Memory B cell (primary cell): ENCODE measurements at regions not wholly inside any gene's neighbourhood (a gene's known extent, or its start where the extent isn't known, plus 50 kb on each side); places are given as distances from the start of the nearest gene placed in this dataset.
A peak's percentile ranks its signal among the peaks of the same experiment; 100 is the strongest.

ENCODE experiments used
- ATAC-seq: fragments of 150-1000 bp; cut with Tn5 transposase; 2 replicates; pipeline ENCODE4 v1.10.0; 2021; ENCODE audit warnings: low read depth, mild to moderate bottlenecking, moderate library complexity
- DNase-seq, 2 donors: peaks; one replicate each; pipeline ENCODE4 v3.0.0; 2022; ENCODE audit warnings: low spot score in 2 of 2
- H3K27ac Mint-ChIP-seq: one replicate; pipeline ENCODE4 v1.8.0; 2022; ENCODE audit warnings: mild to moderate bottlenecking, moderate library complexity, mixed read lengths
- H3K27me3 Mint-ChIP-seq: one replicate; pipeline ENCODE4 v1.8.0; 2022; ENCODE audit warnings: mixed read lengths
- H3K36me3 Mint-ChIP-seq: one replicate; pipeline ENCODE4 v1.8.0; 2022; ENCODE audit warnings: mild to moderate bottlenecking, mixed read lengths
- H3K4me1 Mint-ChIP-seq: one replicate; pipeline ENCODE4 v1.8.0; 2022; ENCODE audit warnings: mixed read lengths
- H3K4me3 Mint-ChIP-seq: one replicate; pipeline ENCODE4 v1.8.0; 2022; ENCODE audit warnings: mild to moderate bottlenecking, moderate library complexity, mixed read lengths
- H3K9me3 Mint-ChIP-seq: one replicate; pipeline ENCODE4 v1.8.0; 2022; ENCODE audit warnings: mixed read lengths

- no peak for DNase-seq
- Mint-ChIP-seq H3K27me3 (no peaks in the 10 kb centered on the region), H3K4me1 (peaks cover 25% of the 10 kb centered on the region), H3K4me3 (no peak overlapping the region), H3K36me3 (peaks cover 32% of the 10 kb centered on the region), H3K9me3 (no peaks in the 10 kb centered on the region), H3K27ac (no peak overlapping the region)
- no peak for ATAC-seq
Measured at GRCh38 chr13:73939071-73939380, 195.2 kb downstream of the KLF12 start.

DNA sequence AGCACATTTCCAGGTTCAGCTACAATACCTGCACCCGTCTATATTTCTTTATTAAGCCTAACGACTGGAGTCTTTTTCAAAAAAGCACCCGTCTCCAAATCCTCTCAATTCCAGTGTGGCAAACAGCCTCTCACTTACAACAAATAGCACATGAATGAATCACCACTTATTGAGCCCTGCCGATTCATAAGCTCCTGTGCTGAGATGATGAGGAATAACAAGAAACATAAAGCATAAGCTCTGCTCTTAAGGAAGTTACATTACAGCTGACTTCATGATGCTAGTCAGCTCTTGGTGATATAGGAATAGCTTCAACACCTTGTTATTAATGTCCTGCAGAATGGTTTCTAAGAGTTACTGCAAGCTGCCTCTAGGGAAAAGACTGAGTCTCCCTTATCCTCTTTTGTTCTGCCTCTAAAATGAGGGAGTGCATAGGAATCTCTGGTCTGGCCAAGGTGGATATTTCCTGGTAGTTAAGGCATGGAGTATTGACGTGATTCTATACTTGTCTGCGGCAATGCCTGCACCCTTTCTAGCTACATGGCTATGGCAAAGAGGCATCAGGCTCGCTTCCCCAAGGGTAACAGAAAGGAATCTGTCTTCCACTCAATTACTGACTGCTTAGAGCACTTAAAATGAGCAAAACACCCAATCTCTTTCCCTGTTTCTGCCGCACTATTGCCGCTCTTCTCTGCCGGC, 195.7 kb downstream of the KLF12 start:
- ATAC-seq, result no peak
- H3K4me3 Mint-ChIP-seq, result no peak overlapping the region
- no peak overlapping the region for H3K27ac Mint-ChIP-seq
- no peaks in the 10 kb centered on the region for H3K27me3 Mint-ChIP-seq
- no peak for DNase-seq
- peaks cover 34% of the 10 kb centered on the region for H3K36me3 Mint-ChIP-seq
- no peaks in the 10 kb centered on the region for H3K9me3 Mint-ChIP-seq
- peaks cover 25% of the 10 kb centered on the region for H3K4me1 Mint-ChIP-seq

- Mint-ChIP-seq H3K4me1 (peaks cover 20% of the 10 kb centered on the region), H3K9me3 (no peaks in the 10 kb centered on the region), H3K27ac (no peak overlapping the region), H3K36me3 (peaks cover 29% of the 10 kb centered on the region), H3K4me3 (no peak overlapping the region), H3K27me3 (no peaks in the 10 kb centered on the region)
- ATAC-seq (no peak), DNase-seq (no peak)
Measured at GRCh38 chr13:73937441-73937840, 196.8 kb downstream of the KLF12 start.

GRCh38 chr13:73935991-73936390, 198.2 kb downstream of the KLF12 start:
- no peak for ATAC-seq
- no peak for DNase-seq
- Mint-ChIP-seq H3K27ac (no peak overlapping the region), H3K4me3 (no peak overlapping the region), H3K36me3 (peaks cover 24% of the 10 kb centered on the region), H3K4me1 (peaks cover 20% of the 10 kb centered on the region), H3K9me3 (no peaks in the 10 kb centered on the region), H3K27me3 (no peaks in the 10 kb centered on the region)

DNA sequence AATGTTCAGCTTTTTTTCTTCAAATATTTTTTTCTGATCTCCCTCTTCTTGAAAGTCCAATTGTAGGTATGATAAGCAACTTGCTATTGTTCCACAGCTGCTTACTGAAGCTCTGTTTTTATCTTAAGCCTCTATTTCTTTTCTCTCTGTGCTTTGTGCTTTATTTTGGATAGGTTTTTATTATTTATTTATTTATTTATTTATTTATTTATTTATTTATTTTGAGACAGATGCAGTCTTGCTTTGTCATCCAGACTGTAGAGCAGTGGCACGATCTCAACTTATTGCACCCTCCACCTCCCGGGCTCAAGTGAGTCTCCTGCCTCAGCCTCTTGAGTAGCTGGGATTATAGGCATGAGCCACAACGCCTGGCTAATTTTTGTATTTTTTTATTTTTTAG, 199.4 kb downstream of the KLF12 start:
- peaks cover 16% of the 10 kb centered on the region for H3K4me1 Mint-ChIP-seq
- no peaks in the 10 kb centered on the region for H3K9me3 Mint-ChIP-seq
- DNase-seq (no peak), ATAC-seq (no peak)
- H3K27me3 Mint-ChIP-seq, result no peaks in the 10 kb centered on the region
- no peak overlapping the region for H3K4me3 Mint-ChIP-seq
- H3K36me3 Mint-ChIP-seq, result peaks cover 20% of the 10 kb centered on the region
- H3K27ac Mint-ChIP-seq, result no peak overlapping the region

DNA sequence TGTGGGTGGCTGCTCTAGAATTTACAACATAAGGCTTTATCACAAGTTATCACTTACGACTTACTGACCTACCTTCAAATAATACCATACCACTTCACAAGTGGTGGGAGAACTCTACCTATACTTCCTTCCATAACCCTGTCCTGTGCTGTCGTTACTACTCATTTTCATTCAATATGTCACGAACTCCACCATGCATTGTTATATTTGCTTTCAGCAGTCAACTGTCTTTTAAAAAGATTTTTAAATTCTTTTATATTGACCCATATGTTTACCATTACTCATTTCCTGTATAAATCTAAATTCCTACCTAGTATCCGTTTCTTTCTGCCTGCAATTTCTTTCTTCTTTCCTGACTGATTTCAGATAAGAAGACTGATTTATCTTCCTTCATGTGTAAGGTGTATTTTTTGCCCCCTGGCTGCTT, 200.0 kb downstream of the KLF12 start:
- H3K9me3 Mint-ChIP-seq, result no peaks in the 10 kb centered on the region
- peaks cover 22% of the 10 kb centered on the region for H3K36me3 Mint-ChIP-seq
- H3K27me3 Mint-ChIP-seq, result no peaks in the 10 kb centered on the region
- ATAC-seq (no peak), DNase-seq (no peak)
- no peak overlapping the region for H3K4me3 Mint-ChIP-seq
- H3K27ac Mint-ChIP-seq, result no peak overlapping the region
- peaks cover 19% of the 10 kb centered on the region for H3K4me1 Mint-ChIP-seq

DNA sequence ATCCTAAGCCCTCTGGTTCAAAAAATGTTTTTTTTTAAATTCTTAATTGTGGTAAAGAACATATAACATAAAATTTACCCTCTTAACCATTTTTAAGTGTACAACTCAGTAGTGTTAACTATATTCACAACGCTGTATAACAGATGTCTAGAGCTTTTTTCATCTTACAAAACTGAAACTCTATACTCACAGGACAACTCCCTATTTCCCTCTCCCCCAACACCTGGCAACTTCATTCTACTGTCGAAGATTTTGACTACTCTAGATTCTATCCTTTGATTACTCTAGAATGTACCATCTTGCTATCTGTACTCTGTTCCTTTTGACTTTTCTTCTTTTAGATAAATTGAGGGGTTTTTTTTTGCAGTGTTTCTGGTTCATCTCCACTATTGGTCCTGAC, 200.4 kb downstream of the KLF12 start:
- H3K27me3 Mint-ChIP-seq, result no peaks in the 10 kb centered on the region
- ATAC-seq (no peak), DNase-seq (no peak)
- H3K36me3 Mint-ChIP-seq, result peaks cover 24% of the 10 kb centered on the region
- H3K27ac Mint-ChIP-seq, result no peak overlapping the region
- no peaks in the 10 kb centered on the region for H3K9me3 Mint-ChIP-seq
- no peak overlapping the region for H3K4me3 Mint-ChIP-seq
- peaks cover 19% of the 10 kb centered on the region for H3K4me1 Mint-ChIP-seq

DNA sequence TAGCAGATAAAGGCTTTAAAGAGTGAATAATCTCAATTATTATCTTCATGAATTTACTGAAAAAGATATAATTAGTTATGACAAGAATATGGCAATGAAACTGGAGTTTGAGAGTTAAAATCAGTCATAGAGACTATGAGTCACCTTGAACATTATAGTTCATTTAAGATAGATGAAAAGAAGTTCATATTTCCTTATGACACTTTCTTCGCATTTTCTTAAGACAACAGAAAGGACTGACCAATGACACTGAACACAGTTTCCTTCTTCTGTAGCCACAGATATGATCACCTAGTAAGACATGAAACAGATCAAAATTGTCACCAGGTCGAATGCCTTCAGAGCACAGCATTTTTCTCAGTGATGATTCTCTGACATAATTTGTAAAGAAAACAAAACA, 202.1 kb downstream of the KLF12 start:
- DNase-seq (no peak), ATAC-seq (no peak)
- Mint-ChIP-seq H3K27me3 (no peaks in the 10 kb centered on the region), H3K4me3 (no peak overlapping the region), H3K4me1 (peaks cover 20% of the 10 kb centered on the region), H3K36me3 (peaks cover 29% of the 10 kb centered on the region), H3K9me3 (no peaks in the 10 kb centered on the region), H3K27ac (no peak overlapping the region)

DNA sequence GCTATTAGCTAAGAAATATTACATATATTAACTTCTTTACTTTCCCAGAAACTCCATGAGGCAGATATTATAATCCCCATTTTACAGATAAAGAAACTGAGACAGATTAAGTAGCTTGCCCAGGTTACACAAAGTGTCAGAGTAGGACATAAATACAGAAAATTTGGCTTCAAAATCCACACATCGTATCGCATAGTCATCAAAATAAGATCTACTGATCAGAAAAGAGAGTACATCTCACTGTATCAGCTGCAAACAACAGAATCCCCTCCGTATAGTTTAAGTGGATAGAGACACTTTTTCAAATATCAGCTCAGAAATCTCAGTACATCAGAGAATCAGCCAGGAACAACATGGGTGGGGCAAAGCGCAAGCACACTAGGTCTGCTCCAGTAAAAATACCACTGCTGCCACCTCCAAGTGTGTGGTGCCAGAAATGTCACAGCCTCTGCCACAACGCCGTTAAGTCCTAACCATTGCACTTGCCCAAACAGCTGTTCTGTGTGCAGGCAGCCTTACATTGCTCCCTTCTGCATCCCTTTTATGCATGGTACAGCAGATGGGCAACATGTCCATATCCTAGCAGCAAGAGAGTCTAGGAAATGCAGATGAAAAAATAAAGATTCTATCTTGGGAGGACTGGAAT, 204.8 kb downstream of the KLF12 start:
- no peak for DNase-seq
- Mint-ChIP-seq H3K4me3 (no peak overlapping the region), H3K27ac (no peak overlapping the region), H3K9me3 (no peaks in the 10 kb centered on the region), H3K27me3 (no peaks in the 10 kb centered on the region), H3K36me3 (peaks cover 24% of the 10 kb centered on the region), H3K4me1 (peaks cover 28% of the 10 kb centered on the region)
- ATAC-seq, result no peak

DNA sequence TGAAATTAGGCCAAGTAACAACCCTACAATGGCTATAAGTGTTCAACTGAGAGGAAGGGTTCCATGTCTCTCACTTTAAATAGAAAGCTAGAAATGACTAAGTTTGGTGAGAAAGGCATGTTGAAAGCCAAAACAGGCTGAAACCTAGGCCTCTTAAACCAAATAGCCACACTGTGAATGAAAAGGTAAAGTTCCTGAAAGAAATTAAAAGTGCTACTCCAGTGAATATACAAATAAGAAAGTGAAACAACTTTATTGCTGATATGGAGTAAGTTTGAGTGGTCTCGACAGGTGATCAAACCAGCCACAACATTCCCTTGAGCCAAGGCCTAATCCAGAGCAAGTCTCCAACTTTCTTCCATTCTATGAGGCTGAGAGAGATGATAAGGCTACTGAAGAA, 209.6 kb downstream of the KLF12 start:
- no peaks in the 10 kb centered on the region for H3K9me3 Mint-ChIP-seq
- no peak for DNase-seq
- H3K27ac Mint-ChIP-seq, result no peak overlapping the region
- no peak for ATAC-seq
- H3K4me1 Mint-ChIP-seq, result peaks cover 29% of the 10 kb centered on the region
- peaks cover 19% of the 10 kb centered on the region for H3K36me3 Mint-ChIP-seq
- H3K27me3 Mint-ChIP-seq, result no peaks in the 10 kb centered on the region
- H3K4me3 Mint-ChIP-seq, result no peak overlapping the region

DNA sequence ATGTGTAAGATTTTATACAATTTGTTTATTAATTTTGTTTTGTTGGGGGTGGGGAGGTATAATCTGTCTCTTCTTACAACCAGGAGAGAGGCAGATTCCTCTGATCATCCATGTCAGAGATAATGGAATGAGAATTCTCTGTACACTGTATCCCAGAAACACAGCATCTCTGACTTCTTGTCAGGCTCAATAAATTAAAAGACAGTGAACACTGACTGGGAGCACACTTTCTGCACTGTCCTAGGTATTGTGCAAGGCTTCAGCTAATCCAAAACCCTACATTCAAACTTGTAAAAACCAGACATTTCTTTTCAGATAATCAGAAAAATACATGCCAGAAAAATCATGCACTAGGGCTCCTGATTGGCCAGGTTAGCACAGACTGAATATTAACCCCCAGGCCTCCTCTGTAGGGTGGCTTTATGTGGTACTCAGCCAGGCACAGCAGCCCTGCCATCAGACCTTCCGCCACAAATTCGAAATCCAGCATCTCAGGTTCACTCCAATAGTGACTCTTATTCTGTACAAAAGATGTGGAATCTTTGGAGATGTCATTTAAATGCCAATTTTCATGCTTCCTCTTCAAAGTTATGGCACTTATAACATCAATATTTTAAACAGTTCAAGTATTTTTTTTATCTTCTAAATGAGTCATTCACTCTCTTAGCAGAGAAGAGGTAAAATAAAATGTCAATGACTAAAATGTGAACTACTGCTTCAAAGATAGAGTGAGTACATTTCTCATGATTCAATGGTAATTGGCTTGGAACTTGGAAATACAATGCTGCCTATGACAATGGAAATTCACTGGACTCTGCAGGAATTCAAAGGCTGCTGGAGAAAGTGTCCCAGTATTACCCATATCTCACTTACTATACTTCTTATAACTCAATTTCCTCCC, 211.5 kb downstream of the KLF12 start:
- Mint-ChIP-seq H3K27ac (no peak overlapping the region), H3K4me3 (no peak overlapping the region), H3K4me1 (peaks cover 31% of the 10 kb centered on the region), H3K27me3 (no peaks in the 10 kb centered on the region), H3K36me3 (peaks cover 15% of the 10 kb centered on the region), H3K9me3 (no peaks in the 10 kb centered on the region)
- DNase-seq, result no peak
- ATAC-seq, result no peak

- no peak overlapping the region for H3K27ac Mint-ChIP-seq
- H3K9me3 Mint-ChIP-seq, result no peaks in the 10 kb centered on the region
- H3K27me3 Mint-ChIP-seq, result no peaks in the 10 kb centered on the region
- H3K4me1 Mint-ChIP-seq, result peaks cover 37% of the 10 kb centered on the region
- DNase-seq (no peak), ATAC-seq (no peak)
- H3K4me3 Mint-ChIP-seq, result no peak overlapping the region
- peaks cover 3% of the 10 kb centered on the region for H3K36me3 Mint-ChIP-seq
Measured at GRCh38 chr13:73918691-73919090, 215.5 kb downstream of the KLF12 start.

GRCh38 chr13:73913751-73914518, 220.3 kb downstream of the KLF12 start:
- no peak overlapping the region for H3K4me3 Mint-ChIP-seq
- H3K9me3 Mint-ChIP-seq, result no peaks in the 10 kb centered on the region
- ATAC-seq (peak; percentile 78), DNase-seq (peak; percentile 4 to 40)
- H3K36me3 Mint-ChIP-seq, result no peaks in the 10 kb centered on the region
- H3K27ac Mint-ChIP-seq, result peak overlapping the region; percentile 9
- H3K27me3 Mint-ChIP-seq, result no peaks in the 10 kb centered on the region
- peaks cover 41% of the 10 kb centered on the region for H3K4me1 Mint-ChIP-seq
